ENCODE measurements at regions not wholly inside any gene's neighbourhood (a gene's known extent, or its start where the extent isn't known, plus 50 kb on each side); places are given as distances from the start of the nearest gene placed in this dataset.
A peak's percentile ranks its signal among the peaks of the same experiment; 100 is the strongest.

DNA sequence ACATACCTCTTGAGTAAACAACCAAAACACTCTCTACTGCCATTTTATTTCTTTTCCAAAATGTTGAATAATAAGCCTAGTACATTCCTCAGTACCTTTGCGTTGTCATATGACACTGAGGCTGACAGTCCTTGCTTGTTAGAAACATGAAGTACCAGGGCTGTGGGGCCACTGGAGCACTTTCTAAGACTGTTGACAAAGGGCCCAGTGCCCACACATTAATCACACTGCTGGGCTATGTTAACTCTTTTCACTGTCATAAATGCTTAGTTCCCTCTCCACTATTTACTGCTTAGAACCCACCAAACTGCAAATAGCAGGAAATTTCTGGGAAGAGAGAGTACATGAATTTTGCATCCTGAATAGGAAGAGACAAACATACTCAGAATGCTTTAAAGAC is 57.1 kb downstream of the FAM47B start:
- DNase-seq, result no peak

DNA sequence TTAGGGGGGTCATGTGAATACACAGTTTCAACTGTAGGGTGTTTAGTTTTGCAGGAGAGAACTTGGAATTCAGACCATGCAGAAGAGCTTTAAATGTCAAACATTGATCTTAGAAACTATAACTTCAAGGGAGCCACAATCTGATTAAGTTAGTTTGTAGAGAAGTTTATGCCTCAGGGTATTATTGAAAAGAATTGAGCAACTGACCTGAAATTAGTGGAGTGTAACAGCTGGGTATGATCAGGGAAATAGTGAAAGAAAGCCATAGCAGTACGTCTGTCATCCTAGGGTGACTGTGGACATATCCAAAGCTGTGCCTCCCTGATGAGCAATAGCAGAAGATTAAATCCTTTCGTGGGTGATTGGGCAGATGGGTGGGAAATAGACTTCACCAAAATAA is 63.8 kb downstream of the FAM47B start:
- no peak for DNase-seq

DNA sequence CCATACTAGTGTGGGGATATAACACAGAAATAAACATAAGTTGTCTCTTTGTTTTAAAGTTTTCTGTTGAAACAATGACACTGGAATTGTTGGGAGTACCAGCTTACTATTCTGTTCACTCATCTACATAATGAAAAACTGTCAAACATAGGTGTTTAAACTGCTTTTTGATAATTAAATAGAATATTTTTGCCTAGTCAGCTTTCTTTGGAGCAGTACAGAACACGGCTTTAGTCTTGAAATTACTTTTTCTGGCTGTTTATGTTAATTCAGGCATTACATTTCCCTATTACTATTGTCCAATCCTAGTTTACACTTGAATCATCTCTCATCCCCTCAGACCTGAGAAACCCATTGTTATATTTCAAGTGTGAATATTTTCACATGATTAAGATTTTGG is 73.0 kb downstream of the FAM47B start:
- DNase-seq, result no peak

DNA sequence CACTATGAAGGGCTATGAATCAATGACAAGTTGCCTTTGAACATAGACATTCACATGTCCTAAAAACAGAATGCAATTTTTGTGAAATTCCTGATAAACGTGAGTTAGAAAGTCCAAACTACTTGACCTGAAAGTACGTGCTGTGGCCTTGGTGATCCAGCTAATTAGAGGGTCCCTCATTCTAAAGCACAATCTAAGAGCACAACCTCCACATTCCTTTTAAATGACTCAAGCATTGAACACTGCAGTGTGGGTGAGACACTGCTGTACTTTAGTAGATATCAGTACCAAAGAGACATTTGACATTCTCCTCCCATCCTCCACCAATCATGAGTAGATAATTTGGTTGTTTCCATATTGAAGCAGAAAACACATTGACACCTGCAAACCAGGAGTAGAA is 73.5 kb downstream of the FAM47B start:
- DNase-seq, result no peak

DNA sequence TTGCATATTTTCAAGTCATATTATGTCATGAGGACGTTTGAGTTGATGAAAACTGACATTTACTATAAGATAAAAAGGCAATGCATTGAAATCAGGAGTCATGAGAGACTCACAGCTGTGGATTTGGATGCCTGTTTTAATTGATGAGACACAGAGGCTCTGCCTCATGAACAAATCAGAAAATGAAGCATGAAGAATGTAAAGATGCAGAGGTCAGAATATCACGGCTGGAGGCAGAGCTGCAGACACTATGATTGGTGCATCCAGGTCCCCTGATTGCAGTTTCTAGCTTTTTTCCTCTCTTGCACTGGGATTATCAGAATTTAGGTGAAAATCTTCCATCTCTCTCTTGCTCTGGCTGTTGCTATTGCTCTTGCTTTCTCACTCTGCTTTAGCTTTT is 74.7 kb downstream of the FAM47B start:
- DNase-seq, result no peak

DNA sequence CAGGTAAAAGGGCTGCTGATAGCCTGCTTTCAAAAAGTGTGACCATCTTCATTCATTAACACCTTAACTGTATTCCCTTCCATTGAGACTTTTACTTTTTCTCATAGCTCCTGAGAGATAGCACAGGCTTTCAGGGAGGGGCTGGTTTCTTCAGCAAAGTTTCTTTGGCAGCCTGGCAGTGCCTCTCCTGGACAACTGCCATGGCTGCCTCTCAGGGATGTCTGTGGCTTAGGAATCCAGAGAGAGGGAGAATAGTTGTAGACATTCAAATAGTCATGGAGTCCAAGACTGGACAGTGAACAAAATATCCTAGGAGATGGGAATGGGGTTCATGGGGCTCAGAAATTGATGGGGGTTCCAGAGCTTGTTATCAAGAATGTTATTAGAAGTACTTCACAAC is 81.1 kb downstream of the FAM47B start:
- DNase-seq, result peak; percentile 1

DNA sequence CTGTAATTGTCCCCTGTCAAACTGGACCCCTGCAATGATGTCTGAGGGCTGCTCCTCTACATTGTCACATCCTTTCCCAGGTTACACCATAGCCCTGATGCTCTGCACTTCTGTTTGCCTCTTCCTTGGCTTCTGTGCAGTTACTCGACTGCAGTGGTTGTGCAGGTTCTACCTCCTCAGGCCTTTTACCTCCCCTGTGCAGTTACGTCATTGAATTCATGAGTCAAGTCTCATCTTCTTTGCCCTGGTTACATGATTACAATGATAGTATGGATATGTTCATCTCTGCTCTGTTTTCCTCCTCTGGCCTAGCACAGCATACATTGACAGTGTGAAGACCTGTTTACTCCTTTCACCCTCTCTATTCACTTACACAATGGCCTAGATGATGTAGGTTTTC is 83.2 kb downstream of the FAM47B start:
- DNase-seq, result no peak

DNA sequence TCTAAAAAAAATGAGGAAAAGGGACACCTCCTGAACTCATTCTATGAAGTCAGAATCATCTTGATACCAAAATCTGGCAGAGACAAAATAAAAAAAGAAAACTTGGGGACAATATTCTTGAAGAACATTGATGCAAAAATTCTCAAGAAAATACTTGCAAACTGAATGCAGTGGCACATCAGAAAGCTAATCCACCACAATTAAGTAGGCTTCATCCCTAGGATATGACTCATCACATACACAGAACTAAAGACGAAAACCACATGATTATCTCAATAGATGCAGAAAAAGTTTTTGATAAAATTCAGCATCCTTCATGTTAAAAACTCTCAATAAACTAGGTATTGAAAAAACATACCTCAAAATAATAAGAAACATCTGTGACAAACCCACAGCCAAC is 98.3 kb downstream of the FAM47B start:
- peak; percentile 18 for DNase-seq

DNA sequence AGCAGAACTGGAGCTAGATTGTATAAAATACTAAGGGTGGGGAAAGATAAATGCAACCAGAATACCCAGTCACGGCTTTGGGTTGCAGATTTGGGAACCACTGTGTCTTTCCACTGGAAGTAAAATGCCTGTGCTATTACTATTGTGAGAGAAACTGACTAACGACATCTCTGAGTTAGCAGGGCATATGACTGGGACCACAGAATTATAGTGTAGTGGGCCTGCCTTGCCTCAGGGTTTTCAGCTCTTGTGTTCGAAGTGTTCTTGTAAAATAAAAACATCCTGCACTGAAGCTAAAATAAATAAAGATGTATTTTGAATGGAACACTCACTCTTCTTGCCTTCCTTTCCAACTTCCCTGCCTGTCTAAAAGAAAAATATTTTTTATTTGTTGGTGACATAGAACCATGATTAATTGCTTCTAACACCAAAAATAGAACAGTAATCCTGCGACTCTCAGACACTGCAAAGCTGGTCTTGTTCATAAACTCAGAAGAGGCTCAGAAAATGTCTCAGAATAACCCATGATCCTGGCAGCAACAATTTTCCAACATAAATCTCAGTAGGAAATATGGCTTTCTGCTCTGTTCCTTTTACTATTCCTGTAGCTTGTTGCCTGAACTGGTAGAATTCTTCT is 104.2 kb downstream of the FAM47B start:
- peak; percentile 4 for DNase-seq

DNA sequence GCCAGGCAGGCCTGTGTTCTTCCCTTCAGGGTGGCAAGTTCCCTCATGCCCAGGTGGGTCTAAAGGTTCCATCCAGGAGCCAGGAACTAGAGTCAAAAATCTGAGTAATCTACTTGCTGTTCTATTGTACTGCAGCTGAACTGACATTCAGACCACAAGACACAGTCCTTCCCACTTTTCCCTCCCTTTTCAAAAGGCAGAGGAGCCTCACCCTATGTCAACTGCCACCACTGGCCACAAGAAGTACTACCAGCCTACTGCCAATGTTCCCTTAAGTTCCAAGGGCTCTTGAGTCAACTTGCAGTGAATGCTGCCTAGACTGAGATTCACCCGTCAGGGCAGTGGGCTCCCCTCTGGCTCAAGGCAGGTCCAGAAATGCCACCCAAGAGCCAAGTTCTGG is 133.5 kb downstream of the FAM47B start:
- no peak for DNase-seq

DNA sequence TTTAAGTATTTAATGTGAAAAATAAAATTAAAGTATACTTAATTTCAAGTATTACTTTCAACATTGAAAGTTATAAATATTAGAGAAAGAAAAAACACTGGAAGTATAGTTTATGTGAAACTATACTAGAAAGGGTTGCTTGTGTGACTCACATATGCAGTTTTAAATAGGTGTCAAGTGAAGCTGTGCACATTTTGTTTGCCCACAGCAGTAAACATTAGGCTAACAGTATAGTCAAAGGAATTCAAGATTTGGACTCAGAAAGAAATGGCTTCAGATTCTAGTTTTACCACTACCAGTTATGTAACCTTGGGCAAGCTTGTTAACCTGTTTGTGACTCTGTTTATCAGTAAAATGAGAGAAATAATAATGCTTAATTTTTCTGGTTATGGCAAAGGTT is 148.2 kb downstream of the FAM47B start:
- DNase-seq, result no peak

DNA sequence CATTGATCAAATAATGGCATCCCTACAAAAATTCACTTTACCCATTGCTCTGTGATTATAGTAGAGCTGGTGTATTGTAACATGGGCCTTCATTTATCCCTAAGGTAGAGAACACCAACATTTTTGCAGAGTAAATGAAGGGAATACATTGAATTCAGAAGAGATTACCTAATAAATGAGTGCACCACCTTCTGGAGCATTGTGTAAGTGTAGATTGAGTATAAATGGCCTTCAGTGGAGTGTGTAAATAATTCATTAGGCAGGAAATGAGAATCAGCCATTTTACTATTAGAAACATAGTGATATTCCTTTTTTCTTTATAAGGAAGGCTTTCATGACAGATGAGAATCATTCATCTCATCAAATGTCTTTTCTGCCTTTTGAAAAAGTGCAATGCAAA is 155.8 kb downstream of the FAM47B start:
- peak; percentile 1 for DNase-seq

DNA sequence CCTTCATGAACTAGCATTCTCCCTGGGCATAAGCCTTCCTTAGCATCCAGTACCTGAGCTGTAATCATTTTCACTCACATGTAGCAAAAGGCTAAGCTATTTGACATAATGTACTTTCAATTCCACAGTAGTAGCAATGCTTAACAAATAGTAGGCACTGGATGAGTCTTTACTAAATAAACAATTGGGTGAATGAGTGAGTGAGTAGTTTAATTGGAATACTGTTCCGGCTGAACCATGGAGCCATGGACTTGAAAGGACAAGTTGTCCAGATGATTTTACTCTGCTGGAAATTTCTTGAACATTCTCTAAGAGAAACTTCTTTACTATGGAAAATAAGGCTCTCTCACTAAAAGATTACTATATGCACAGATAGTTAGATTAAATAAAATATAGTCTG is 159.3 kb downstream of the FAM47B start:
- no peak for DNase-seq

DNA sequence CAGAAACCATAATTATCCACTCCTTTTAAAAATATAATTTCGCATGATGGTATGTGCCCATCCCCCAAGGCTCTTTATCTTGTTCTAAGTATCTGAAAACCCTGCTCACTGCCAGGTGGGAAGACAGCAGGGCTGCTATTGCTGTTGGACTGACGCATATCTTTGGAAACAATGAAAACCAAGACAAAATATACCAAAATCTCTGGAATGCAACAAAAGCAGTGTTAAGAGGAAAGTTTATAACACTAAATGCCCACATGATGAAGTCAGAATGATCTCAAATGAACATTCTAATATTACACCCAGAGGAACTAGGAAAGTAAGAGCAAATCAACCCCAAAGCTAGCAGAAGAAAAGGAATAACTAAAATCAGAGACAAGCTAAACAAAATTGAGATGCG is 162.0 kb downstream of the FAM47B start:
- DNase-seq, result no peak

DNA sequence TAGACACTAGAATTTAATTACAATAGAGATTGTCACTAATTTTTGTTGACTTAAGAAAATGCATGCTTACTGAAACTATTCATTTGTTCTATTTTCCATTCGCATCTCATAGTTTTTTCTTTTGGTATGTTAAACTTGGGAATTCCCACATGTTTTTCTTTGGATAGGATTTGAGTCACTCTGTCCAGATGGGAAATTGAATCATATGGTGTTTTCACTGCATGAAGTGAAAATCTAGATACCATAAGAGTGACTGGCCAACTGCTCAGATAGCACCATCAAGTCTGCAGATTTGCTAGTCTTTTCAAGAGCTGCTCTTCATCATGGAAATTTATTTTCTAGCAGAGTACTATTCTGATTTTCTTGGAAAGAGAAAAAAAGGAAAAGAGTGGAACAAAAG is 172.6 kb downstream of the FAM47B start:
- peak; percentile 65 for DNase-seq

DNA sequence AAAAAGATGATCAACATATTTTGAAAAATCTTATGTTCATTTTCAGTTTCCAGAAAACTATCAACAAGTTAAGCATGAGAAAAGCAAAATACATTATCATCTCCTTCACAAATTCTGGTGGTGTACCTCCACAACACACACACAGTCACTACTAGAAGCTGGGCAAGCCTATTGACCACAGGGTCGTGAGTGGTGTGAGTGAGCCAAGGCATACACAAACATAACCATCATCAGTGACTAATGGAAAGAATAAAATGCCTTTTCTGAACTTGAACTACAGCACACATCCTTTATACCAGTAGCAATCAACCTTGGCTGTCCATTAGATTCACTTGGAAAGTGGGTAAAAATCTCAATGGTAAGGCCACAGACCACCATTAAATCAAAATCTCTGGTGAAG is 180.2 kb downstream of the FAM47B start:
- no peak for DNase-seq

DNA sequence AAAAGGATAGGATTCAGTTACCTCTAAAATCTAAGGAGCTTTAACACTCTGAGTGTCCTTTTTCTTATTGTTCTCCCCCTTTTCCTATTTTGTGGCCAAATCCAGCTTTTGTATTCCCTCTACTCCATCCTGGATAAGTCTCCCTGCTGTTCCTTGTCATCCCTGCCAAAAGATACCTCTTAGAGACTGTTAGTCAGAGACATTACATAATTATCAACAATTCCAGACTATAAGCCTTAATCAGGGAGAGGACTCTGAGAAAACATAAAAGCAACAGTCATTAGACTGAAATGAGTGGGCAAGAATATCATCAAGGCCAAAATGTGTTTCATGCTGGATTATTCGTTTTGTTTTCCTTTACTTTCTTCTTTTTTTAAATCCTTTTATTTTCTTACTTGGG is 206.9 kb downstream of the FAM47B start:
- no peak for DNase-seq

DNA sequence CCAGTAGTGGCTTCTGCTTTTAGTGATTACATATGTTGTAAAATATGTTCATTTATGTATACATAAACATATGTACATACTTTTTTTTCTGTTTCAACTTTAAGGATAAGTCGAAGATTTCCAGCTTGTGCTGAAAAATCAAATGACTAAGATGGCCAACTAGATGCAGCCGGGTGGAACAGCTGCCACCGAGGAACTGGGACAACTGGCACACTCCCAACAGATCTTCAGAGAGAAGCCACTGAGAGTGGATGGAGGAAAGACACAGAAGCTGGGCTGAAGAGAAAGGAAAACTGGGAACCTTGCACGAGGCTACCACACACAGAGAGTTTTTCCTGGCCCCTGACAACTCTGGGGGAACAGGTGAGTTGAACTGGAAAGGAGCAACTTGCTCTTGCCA is 207.5 kb downstream of the FAM47B start:
- no peak for DNase-seq

DNA sequence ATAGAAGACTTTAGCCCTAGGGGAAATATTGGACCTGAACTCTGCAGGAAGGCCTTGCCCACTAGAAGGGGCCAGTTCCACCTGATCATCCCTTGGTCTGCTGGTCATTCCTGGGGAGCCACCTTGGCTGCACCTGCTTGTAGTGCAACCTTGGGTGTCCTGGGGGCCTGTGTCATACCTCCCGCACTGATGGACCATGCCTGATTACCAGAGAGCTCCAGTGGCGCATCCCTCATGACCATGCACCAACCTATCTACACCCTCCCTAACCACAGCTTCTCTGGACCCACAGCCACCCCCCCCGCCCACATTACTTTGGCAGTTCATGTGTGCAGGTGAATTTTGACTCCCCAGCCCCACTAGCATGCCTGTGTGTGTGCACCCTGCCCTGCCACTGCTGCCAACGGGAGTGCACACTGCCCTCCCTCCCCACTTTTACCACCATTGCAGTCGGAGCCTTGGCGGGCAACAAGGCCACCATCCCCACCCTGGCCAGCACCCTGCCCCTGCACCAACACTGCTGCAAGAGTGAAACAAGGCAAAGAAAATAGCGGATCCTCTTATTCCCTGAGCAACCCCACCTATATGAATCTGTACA is 208.1 kb downstream of the FAM47B start:
- DNase-seq, result no peak

DNA sequence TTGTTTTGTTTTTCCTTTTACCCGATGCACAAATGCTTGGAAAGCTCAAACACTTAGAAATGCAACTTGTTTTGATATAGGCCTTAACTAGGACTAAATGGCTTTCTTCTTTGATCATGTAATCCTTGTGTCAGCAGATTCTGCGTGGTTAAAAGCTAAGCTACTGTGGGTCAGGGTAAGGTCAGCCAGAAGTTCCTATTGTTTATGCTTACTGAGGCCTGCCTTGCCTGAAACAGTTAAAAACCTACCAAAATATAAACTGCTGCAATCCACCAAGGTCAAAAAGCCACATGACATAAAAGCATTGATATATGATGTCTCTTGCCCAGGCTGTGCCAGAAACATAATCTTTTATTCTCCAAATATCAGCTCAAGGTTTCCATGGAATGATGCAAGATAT is 223.4 kb downstream of the FAM47B start:
- no peak for DNase-seq

All from fibroblast of skin of scalp (primary cell).